Vagina (tissue), 2 donors: ENCODE measurements at regions not wholly inside any gene's neighbourhood (a gene's known extent, or its start where the extent isn't known, plus 50 kb on each side); places are given as distances from the start of the nearest gene placed in this dataset.

Experiments used
- CTCF ChIP-seq, 3 experiments: fragments of 450-650 bp in 2 of 3; fragments of 200-600 bp in 1 of 3; sonication (generic) in 1 of 3; IDR thresholded peaks; one replicate each; pipeline ENCODE4 v1.5.1; 2017 to 2019; ENCODE audit warnings: antibody characterized with exemption in 3 of 3, mild to moderate bottlenecking in 2 of 3, moderate library complexity in 2 of 3
- POLR2A ChIP-seq, 2 donors: fragments of 450-650 bp; IDR thresholded peaks; one replicate each; pipeline ENCODE4 v1.6.1; 2017; ENCODE audit warnings: antibody characterized with exemption in 2 of 2, mild to moderate bottlenecking in 2 of 2, moderate library complexity in 2 of 2
- POLR2AphosphoS5 ChIP-seq, 2 donors: sonication (generic); formaldehyde crosslinking; IDR thresholded peaks; one replicate each; pipeline ENCODE4 v1.9.0; 2017; ENCODE audit warnings: antibody characterized with exemption in 2 of 2, mild to moderate bottlenecking in 2 of 2, low read depth in 1 of 2; ENCODE audit not compliant: insufficient read depth in 1 of 2

DNA sequence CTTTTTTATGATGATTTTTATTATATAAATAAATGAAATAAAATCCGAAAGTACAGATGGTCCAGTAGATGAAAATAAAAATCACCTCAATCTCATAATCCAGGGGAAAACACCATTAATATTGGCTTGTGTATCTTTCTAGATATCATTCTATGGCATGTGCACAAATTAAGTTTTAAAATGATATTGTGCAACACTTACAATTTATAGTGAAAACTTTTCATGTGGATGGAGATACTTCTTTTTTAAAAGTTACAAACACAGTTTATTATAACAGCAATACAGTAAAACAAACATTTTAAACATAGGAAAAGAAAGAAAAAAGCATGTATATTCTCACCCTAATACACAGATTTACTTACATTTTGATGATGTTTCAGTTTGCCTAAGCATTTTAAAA lies 98.9 kb upstream of the RMST start:
- TF ChIP-seq POLR2AphosphoS5 (IDR thresholded peaks at IDR 0.05; ENCODE audit: insufficient read depth in 1 of 2, low read depth in 1 of 2) (no peak), POLR2A (IDR thresholded peaks at IDR 0.05) (no peak), CTCF (IDR thresholded peaks at IDR 0.05) (no peak)
